OCI-LY7 (cell line): ENCODE measurements at regions not wholly inside any gene's neighbourhood (a gene's known extent, or its start where the extent isn't known, plus 50 kb on each side); places are given as distances from the start of the nearest gene placed in this dataset.
"Not testable (repeated sequence)": the region's sequence is repeated elsewhere in the genome, so short reads cannot be mapped to it uniquely, and the experiment has no call there.

Source experiments
- EZH2phosphoT487 ChIP-seq: fragments of 200-600 bp; sonication (generic); IDR thresholded peaks from 2 replicates; pipeline ENCODE4 v1.6.1; 2018; ENCODE audit warnings: low read depth, borderline replicate concordance, mild to moderate bottlenecking, mixed run types, antibody characterized with exemption, low read length, moderate library complexity, mixed read lengths
- TF ChIP-seq, protein P1 (sequence below): fragments of 200-600 bp; sonication (generic); conservative IDR thresholded peaks from 2 replicates; pipeline ENCODE4 v1.5.1; 2014; ENCODE audit warnings: mild to moderate bottlenecking, antibody characterized with exemption, low read length, moderate library complexity, mixed read lengths

DNA sequence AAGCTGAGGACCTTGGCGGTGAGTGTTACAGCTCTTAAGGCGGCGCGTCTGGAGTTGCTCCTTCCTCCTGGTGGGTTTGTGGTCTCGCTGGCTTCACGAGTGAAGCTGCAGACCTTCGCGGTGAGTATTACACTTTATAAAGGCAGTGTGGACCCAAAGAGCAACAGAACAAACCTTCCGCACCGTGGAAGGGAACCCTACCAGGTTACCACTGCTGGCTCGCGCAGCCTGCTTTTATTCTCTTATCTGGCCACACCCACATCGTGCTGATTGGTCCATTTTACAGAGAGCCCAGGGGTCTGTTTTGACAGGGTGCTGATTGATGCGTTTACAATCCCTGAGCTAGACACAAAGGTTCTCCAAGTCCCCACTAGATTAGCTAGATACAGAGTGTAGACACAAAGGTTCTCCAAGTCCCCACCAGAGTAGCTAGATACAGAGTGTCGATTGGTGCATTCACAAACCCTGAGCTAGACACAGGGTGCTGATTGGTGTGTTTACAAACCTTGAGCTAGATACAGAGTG lies 106.6 kb downstream of the FCRL5 start:
- TF ChIP-seq, protein P1, sequence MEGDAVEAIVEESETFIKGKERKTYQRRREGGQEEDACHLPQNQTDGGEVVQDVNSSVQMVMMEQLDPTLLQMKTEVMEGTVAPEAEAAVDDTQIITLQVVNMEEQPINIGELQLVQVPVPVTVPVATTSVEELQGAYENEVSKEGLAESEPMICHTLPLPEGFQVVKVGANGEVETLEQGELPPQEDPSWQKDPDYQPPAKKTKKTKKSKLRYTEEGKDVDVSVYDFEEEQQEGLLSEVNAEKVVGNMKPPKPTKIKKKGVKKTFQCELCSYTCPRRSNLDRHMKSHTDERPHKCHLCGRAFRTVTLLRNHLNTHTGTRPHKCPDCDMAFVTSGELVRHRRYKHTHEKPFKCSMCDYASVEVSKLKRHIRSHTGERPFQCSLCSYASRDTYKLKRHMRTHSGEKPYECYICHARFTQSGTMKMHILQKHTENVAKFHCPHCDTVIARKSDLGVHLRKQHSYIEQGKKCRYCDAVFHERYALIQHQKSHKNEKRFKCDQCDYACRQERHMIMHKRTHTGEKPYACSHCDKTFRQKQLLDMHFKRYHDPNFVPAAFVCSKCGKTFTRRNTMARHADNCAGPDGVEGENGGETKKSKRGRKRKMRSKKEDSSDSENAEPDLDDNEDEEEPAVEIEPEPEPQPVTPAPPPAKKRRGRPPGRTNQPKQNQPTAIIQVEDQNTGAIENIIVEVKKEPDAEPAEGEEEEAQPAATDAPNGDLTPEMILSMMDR, result not testable (repeated sequence)
- TF ChIP-seq EZH2phosphoT487, result not testable (repeated sequence)
